ENCODE measurements at regions not wholly inside any gene's neighbourhood (a gene's known extent, or its start where the extent isn't known, plus 50 kb on each side); places are given as distances from the start of the nearest gene placed in this dataset.
"Not testable (repeated sequence)": the region's sequence is repeated elsewhere in the genome, so short reads cannot be mapped to it uniquely, and the experiment has no call there.

- DNase-seq, result not testable (repeated sequence)
Observed at GRCh38 chr4:121616449-121616848, 80.3 kb downstream of the ANXA5 start.

- no peak for DNase-seq
Observed at GRCh38 chr4:121614101-121614500, 82.7 kb downstream of the ANXA5 start.

- no peak for DNase-seq
Observed at GRCh38 chr4:121599049-121599448, 97.7 kb downstream of the ANXA5 start.

- no peak for DNase-seq
Observed at GRCh38 chr4:121597346-121597934, 99.3 kb downstream of the ANXA5 start.

DNA sequence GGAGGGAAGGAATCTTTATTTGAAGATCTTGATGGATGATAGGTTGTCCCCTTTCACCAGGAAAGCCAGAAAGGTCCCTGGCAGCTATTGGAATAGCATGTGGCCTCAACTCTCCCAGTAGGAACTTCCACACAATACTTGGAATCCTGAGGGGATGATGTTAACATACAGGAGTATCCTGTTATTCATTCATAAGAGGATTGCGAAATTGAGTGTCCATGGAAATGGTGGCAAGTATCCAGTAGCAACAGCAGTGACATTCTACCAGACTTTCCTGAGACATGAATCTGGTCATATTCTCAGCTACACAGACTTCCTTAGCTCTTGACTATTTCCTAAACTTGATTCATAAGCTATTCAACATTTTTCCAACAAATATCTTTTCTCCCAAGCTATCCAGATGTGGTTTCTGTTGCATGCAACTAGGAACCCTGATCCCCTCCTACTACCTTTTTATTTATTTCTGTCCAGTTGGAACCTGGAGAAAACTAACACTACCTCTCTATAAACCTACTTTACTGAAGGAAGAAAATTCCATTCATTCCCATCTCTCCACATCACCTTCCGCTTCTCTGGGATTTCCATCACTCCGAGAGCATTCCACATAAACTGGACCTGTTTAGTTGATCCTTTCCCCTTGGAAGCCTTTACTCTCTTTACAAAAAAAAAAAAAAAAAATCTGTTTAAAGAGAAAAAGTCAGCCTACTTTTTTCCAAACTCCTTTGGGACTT, 101.8 kb downstream of the ANXA5 start:
- DNase-seq, result no peak

DNA sequence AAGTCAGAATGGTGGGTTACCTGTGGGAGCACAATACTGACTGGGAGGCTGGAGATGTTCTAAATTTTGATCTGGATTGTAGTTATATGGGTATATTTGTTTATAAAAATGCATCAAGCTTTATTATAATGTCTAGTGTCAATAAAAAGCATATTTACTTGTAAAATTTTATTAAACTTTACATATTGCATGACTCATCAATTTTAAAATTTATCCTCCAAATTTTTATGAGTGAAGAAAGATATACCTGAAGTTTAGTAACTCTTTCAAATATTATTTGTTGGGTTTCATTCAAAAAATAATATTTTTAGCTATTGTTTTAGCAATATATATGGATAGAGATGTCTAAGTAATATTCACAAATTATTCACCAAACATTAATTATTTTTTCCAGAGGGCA, 103.0 kb downstream of the ANXA5 start:
- DNase-seq, result no peak

- not testable (repeated sequence) for DNase-seq
Observed at GRCh38 chr4:121592257-121592656, 104.5 kb downstream of the ANXA5 start.

DNA sequence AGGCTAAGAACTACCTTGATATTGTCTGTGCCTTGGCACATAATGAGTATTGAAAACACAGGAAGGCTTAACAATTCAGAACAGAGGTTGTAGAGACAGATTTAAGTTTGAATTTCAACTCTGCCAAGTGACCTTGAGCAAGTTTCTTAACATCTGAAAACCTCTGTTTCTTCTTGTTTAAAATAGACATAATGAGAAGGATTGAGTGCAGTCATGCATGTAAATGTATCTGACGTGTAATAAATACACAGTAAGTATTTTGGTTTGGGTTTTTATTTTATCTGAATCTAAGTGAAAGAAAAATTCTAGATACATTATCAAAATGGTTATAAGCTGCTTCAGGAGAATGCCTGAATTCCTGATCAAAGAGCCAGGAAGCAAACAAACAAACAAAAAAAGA, 111.9 kb downstream of the ANXA5 start:
- no peak for DNase-seq

GRCh38 chr4:121583396-121583795, 113.4 kb downstream of the ANXA5 start:
- DNase-seq, result no peak

DNA sequence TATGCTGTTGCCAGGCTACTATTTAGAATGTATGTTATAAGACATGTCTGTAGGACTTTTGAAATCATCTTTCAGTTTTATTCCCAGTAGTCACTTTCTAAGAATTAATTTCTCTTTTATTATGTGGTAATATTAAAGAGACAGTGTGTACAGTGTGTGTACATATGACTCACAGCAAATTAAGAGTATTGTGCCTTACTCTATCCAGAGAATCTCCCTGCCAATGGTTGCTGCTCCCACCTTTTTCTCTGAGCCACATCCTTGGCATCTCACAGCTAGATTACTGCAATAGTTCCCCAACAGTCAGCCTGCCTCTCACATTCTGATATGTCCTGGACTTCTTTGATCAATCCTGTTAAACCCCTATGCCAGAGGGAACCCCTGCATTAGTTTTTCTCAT, 114.5 kb downstream of the ANXA5 start:
- DNase-seq, result no peak

- not testable (repeated sequence) for DNase-seq
Observed at GRCh38 chr4:121575392-121575791, 121.4 kb downstream of the ANXA5 start.

GRCh38 chr4:121574618-121575017, 122.2 kb downstream of the ANXA5 start:
- DNase-seq, result no peak

DNA sequence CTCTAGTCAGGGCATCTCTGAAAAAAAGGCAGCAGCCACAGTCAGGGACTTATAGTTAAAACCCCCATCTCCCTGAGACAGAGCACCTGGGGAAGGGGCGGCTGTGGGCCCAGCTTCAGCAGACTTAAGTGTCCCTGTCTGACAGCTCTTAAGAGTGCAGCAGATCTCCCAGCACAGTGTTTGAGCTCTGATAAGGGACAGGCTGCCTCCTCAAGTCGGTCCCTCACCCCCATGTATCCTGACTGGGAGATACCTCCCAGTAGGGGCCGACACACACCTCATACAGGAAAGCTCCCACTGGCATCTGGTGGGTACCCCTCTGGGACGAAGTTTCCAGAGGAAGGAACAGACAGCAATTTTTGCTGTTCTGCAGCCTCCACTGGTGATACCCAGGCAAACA, 129.0 kb downstream of the ANXA5 start:
- DNase-seq, result no peak

- DNase-seq, result no peak
Observed at GRCh38 chr4:121564840-121565375, 131.9 kb downstream of the ANXA5 start.

DNA sequence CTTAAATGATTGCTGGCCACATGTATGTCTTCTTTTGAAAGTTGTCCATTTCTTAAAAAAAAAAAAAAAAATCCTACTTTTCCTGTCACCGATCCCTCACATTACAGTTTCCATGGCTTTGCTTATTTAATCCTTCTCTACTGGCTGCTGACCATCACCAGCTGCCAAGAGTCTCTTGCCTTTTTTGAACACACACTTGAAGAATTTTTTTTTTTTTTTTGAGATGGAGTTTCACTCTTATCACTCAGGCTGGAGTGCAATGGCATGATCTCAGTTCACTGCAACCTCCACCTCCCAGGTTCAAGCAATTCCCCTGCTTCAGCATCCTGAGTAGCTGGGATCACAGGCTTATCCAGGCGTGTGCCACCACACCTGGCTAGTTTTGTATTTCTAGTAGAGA, 134.0 kb downstream of the ANXA5 start:
- no peak for DNase-seq

DNA sequence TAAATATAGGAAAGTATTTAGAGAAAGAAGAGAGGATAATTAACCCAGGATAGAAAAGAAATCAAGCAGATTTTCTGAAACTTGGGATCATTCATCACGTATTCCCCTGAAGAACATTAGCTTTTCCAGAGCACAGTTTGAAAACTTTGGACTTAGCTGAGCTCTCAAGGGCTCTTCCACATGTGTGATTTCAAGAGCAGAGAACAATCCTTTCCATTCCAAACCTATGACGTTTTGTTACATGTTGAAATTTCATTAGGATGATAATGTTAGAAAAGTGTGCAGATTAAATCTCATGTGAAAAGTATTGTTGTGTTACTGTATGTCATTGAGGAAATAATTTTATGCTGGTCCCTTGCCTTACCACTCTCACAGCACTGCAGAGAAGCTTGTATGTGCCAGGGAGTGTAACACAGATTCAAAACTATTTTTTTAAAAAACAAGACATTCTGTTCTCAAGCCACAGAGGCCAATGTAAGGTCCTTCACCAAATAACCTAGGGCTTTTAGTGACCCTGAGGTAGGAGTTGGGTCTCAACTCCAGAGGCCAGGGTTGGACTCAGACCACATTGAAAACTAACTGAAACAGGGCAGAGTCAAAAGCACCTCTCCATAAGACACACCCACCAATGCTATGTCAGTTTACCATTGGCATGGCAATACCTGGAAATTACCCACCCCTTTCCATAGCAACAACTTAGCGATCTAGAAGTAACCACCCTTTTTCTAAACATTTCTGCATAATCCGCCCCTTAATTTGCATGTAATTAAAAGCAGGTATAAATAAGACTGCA, 141.3 kb downstream of the ANXA5 start:
- no peak for DNase-seq

DNA sequence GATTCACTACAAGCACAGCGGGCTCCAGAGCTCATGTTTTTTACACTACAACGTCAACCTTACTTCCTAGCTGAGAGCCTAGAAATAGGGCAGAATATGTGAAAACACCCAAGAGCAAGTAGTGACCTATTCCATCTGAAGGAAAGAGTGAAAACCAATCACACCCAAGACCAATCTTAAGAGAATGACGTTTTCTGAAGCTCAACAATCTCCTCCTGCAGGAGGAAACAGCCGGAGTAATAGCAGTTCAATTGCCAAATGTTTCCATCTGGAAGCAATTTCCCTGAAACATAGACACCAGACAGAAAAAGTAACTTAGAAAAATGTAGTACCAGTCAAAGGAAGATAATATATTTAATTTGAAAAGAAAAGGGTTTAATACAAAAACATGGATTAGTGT, 142.4 kb downstream of the ANXA5 start:
- no peak for DNase-seq

GRCh38 chr4:121551881-121552280, 144.9 kb downstream of the ANXA5 start:
- DNase-seq, result no peak

DNA sequence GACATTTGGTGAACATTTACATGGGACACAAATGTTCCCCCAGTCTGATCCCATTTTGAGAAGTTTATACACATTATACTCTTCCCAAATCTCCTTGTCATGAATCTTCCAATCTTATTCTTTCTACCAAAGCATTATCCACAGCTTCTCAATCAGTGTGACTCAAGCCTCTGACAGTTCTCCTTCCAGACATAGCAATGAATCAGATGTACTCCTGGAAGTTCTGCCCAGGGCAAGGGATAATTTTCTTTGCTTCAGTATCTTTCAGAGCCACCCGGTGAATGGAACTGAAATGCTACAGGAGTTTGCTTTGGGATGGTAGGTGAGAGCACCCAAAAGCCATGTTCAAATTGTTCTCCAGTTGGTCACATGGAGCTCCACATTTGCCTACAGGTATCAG, 145.5 kb downstream of the ANXA5 start:
- no peak for DNase-seq

DNA sequence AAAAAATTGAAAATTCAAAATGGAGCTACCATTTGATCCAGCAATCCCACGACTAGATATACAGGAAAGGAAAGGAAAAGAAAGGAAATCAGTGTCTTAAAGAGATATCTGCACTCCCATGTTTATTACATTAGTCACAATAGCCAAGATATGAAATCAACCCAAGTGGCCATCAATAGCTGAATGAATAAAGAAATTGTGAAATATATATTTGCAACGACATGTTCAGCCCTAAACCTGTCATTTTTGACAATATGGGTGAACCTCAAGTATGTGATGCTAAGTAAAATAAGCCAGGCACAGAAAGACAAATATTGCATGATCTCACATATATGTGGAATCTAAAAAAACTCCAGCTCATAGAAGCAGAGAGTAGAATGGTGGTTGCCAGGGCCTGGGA, 155.1 kb downstream of the ANXA5 start:
- DNase-seq, result no peak

DNA sequence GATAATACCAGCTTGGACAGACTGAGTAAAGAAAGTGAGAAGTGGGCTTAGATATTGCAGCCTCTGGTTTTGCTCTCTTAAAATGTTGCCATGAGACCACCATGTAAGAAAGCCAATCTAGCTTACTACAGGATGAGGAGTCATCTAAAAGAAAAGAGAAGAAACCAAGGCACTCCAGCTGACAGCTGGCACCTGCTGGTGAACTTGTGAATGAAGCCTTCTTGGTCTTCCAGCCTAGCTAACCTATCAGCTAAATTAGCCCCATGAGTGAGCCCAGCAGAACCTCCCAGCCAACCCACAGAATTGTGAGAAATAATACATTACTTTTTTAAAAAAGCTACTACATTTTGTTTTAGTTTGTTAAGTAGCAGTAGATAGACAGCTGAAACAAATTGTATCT, 154.5 kb upstream of the QRFPR start:
- DNase-seq, result no peak

DNA sequence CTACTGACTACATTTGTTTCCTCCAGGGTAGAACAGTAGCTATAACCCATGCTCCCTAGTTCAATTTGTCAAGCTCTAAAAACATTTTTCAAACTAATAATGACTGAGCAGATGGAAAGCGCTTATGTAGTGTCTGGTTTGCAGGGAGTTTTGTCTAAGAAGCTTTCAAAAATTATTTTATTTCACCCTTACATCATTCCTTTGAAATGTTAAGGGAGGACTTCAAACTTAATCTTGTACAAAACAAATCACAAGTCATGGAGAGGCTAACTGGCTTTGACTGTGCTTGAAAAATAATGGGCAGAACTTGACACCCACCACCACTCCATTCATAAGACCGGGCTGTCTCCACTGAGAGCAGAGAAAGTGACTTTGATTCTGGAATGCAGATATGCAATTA, 153.4 kb upstream of the QRFPR start:
- no peak for DNase-seq

GRCh38 chr4:121526509-121526908, 145.7 kb upstream of the QRFPR start:
- DNase-seq, result no peak
